ENCODE measurements at regions not wholly inside any gene's neighbourhood (a gene's known extent, or its start where the extent isn't known, plus 50 kb on each side); places are given as distances from the start of the nearest gene placed in this dataset.

DNA sequence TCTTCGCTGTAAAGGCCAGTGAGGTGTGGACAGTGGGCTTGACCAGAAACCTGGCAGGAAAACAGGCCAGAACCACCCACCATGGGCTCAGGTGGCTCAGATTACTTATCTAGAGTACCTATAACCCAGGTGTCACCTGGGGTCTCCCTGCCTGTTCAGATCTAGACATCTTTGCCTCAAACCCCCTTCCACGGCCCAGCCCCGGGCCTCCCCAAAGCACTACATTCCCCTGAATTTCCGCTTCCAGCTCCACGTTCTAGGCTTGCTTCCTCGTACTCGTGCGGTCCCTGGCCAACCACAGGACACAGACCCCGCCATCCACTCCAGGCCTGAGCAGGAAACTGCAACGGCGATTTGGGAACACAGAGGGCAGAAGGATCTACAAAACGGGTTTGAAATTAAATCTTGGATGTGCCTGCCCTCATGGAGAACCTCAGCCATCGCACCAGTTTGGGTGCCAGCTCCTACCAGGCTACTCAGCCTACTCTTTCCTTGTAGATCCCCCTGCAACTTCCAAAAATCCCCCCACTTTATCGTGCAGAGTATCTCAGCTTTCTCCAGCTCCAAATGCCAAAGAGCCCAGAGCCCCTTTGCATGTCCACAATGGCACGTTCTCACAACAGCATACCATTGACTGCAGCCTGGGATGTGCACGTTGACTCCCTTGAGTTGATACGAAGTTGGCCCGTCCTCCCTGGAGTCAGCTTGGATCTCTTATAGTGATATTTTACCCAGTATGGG is 62.7 kb upstream of the CACUL1 start (continued):
- TF ChIP-seq, protein P1, sequence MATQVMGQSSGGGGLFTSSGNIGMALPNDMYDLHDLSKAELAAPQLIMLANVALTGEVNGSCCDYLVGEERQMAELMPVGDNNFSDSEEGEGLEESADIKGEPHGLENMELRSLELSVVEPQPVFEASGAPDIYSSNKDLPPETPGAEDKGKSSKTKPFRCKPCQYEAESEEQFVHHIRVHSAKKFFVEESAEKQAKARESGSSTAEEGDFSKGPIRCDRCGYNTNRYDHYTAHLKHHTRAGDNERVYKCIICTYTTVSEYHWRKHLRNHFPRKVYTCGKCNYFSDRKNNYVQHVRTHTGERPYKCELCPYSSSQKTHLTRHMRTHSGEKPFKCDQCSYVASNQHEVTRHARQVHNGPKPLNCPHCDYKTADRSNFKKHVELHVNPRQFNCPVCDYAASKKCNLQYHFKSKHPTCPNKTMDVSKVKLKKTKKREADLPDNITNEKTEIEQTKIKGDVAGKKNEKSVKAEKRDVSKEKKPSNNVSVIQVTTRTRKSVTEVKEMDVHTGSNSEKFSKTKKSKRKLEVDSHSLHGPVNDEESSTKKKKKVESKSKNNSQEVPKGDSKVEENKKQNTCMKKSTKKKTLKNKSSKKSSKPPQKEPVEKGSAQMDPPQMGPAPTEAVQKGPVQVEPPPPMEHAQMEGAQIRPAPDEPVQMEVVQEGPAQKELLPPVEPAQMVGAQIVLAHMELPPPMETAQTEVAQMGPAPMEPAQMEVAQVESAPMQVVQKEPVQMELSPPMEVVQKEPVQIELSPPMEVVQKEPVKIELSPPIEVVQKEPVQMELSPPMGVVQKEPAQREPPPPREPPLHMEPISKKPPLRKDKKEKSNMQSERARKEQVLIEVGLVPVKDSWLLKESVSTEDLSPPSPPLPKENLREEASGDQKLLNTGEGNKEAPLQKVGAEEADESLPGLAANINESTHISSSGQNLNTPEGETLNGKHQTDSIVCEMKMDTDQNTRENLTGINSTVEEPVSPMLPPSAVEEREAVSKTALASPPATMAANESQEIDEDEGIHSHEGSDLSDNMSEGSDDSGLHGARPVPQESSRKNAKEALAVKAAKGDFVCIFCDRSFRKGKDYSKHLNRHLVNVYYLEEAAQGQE (IDR thresholded peaks at IDR 0.05): no peak
- TF ChIP-seq, protein P2, sequence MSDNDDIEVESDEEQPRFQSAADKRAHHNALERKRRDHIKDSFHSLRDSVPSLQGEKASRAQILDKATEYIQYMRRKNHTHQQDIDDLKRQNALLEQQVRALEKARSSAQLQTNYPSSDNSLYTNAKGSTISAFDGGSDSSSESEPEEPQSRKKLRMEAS (IDR thresholded peaks at IDR 0.05): no peak
- TF ChIP-seq RXRA (IDR thresholded peaks at IDR 0.05) (no peak), GABPA (IDR thresholded peaks at IDR 0.05 in 1 of 2, conservative IDR thresholded peaks at IDR 0.05 in 1 of 2) (no peak), HNF4A (conservative IDR thresholded peaks at IDR 0.05) (no peak)

DNA sequence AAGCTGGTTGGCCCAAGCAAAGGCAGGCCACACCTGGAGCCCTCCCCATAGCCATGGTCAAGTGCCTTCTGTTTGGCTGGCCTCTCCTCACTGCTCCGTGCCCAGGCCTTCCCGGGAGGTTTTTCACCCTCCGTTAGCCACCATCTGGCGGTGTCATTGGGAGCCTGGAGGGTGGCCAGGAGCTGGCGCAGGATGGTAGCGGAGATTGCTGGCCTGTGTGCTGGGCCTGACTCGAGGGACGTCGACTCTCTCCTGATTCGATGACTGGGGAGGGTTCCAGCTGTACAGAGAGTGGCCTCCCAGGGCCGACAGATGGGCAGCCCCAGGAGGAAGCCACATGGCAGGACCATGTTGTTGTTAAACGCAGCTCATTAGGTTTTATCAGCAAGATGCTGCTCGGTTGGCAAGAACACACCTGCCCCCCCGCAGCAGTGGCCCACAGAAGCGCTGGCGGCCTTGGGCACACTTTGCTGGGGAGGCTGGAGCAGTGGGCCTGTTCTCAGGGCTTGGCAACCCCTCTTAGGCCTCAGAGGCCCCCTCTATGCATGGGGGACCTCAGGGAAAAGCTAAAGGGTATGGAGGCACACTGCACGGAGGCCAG is 64.0 kb upstream of the CACUL1 start:
- no peak for TF ChIP-seq YY1 (IDR thresholded peaks at IDR 0.05)
- TF ChIP-seq, protein P3, sequence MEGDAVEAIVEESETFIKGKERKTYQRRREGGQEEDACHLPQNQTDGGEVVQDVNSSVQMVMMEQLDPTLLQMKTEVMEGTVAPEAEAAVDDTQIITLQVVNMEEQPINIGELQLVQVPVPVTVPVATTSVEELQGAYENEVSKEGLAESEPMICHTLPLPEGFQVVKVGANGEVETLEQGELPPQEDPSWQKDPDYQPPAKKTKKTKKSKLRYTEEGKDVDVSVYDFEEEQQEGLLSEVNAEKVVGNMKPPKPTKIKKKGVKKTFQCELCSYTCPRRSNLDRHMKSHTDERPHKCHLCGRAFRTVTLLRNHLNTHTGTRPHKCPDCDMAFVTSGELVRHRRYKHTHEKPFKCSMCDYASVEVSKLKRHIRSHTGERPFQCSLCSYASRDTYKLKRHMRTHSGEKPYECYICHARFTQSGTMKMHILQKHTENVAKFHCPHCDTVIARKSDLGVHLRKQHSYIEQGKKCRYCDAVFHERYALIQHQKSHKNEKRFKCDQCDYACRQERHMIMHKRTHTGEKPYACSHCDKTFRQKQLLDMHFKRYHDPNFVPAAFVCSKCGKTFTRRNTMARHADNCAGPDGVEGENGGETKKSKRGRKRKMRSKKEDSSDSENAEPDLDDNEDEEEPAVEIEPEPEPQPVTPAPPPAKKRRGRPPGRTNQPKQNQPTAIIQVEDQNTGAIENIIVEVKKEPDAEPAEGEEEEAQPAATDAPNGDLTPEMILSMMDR (IDR thresholded peaks at IDR 0.05; ENCODE audit: low read depth, low read length, missing input control): no peak
- no peak for TF ChIP-seq GABPA (IDR thresholded peaks at IDR 0.05 in 1 of 2, conservative IDR thresholded peaks at IDR 0.05 in 1 of 2)
- no peak for TF ChIP-seq HNF4A (conservative IDR thresholded peaks at IDR 0.05)
- no peak for TF ChIP-seq FOXA1 (IDR thresholded peaks at IDR 0.05)
- no peak for TF ChIP-seq JUND (IDR thresholded peaks at IDR 0.05)
- TF ChIP-seq FOXA2 (IDR thresholded peaks at IDR 0.05): no peak
- Histone ChIP-seq H3K27me3 (ENCODE audit: control insufficient read depth in 4 of 4, insufficient read depth in 4 of 4, low read length in 3 of 4) (no peaks in the 10 kb centered on the region), H3K36me3 (ENCODE audit: control insufficient read depth in 4 of 4, insufficient read depth in 3 of 4, low read depth in 1 of 4, low read length in 3 of 4) (no peaks in the 10 kb centered on the region), H3K4me1 (ENCODE audit: control insufficient read depth in 4 of 4, insufficient read depth in 4 of 4, low read length in 3 of 4) (no peaks in the 10 kb centered on the region), H3K4me3 (ENCODE audit: low read depth in 1 of 3, low read length in 3 of 3) (no peak overlapping the region), H3K9ac (ENCODE audit: low read depth in 1 of 2, low read length in 2 of 2) (no peak overlapping the region), H3K9me3 (ENCODE audit: control insufficient read depth in 4 of 4, low read length in 3 of 4) (no peaks in the 10 kb centered on the region), H3K27ac (ENCODE audit: low read depth in 1 of 2, low read length in 2 of 2) (no peak overlapping the region)
- DNase-seq (ENCODE audit: low spot score): no peak
- WGBS: 87% methylated on average over 17 of the region's 17 CpGs

DNA sequence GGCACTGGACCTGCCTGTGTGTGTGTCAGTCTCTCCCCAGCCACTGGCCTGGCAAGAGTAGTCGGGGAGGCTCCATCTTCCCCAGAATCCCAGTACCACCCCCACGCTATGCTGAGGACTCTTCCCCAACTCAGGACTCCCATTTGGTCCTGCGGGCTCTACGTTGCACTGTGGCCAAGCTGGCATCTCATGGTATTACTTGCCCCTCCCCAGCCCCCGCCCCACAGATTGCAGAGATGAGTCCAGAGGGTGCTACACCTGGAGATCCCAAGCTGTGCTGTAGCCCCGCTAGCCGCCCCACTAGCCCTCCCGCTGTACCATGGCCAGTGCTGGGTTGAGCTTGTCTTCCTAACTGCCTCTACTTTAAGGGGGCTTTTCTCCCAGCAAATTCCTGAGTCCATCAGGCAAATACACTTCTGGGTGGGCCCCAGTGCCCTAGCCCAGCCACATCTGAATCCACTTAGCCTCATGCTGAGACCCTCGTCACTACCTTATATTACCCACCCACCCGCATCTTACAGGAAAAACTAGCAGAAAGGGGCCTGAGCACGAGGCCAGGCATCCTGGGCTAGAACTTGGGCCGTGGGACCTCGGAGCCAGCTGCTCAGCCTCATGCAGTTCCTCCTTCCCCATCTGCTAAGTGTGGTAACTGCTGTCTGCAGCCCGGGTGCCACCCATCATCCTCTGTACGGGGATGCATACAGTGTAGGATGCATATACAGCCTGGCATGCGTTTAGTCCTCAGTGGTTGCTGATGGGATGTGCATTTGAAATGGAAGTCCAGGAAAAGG is 65.8 kb upstream of the CACUL1 start:
- Histone ChIP-seq H3K9me3 (ENCODE audit: control insufficient read depth in 4 of 4, low read length in 3 of 4) (no peaks in the 10 kb centered on the region), H3K27me3 (ENCODE audit: control insufficient read depth in 4 of 4, insufficient read depth in 4 of 4, low read length in 3 of 4) (no peaks in the 10 kb centered on the region), H3K36me3 (ENCODE audit: control insufficient read depth in 4 of 4, insufficient read depth in 3 of 4, low read depth in 1 of 4, low read length in 3 of 4) (no peaks in the 10 kb centered on the region), H3K4me1 (ENCODE audit: control insufficient read depth in 4 of 4, insufficient read depth in 4 of 4, low read length in 3 of 4) (no peaks in the 10 kb centered on the region), H3K4me3 (ENCODE audit: low read depth in 1 of 3, low read length in 3 of 3) (no peak overlapping the region), H3K27ac (ENCODE audit: low read depth in 1 of 2, low read length in 2 of 2) (no peak overlapping the region), H3K9ac (ENCODE audit: low read depth in 1 of 2, low read length in 2 of 2) (no peak overlapping the region)
- DNase-seq (ENCODE audit: low spot score): no peak
- 87% methylated on average over 16 of the region's 16 CpGs for WGBS
- TF ChIP-seq NR2F2 (IDR thresholded peaks at IDR 0.05) (no peak), EGR1 (IDR thresholded peaks at IDR 0.05; ENCODE audit: low read depth in 2 of 2) (no peak), YY1 (IDR thresholded peaks at IDR 0.05) (no peak), RXRA (IDR thresholded peaks at IDR 0.05) (no peak), HNF4A (conservative IDR thresholded peaks at IDR 0.05) (no peak), SP1 (IDR thresholded peaks at IDR 0.05) (no peak), JUND (IDR thresholded peaks at IDR 0.05) (no peak), FOXA2 (IDR thresholded peaks at IDR 0.05) (no peak), HNF4G (IDR thresholded peaks at IDR 0.05) (no peak), RAD21 (IDR thresholded peaks at IDR 0.05) (no peak), GABPA (IDR thresholded peaks at IDR 0.05 in 1 of 2, conservative IDR thresholded peaks at IDR 0.05 in 1 of 2) (no peak)
- TF ChIP-seq, protein P1 (IDR thresholded peaks at IDR 0.05): no peak
- TF ChIP-seq, protein P2 (IDR thresholded peaks at IDR 0.05): no peak
- TF ChIP-seq, protein P4, sequence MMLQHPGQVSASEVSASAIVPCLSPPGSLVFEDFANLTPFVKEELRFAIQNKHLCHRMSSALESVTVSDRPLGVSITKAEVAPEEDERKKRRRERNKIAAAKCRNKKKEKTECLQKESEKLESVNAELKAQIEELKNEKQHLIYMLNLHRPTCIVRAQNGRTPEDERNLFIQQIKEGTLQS (IDR thresholded peaks at IDR 0.05): no peak
